GF-D8 (cell line): ENCODE measurements at regions not wholly inside any gene's neighbourhood (a gene's known extent, or its start where the extent isn't known, plus 50 kb on each side); places are given as distances from the start of the nearest gene placed in this dataset.
"Not testable (repeated sequence)": the region's sequence is repeated elsewhere in the genome, so short reads cannot be mapped to it uniquely, and the experiment has no call there.

Experiments used
- DNase-seq: peaks from one replicate; lab custom pipeline; 2025; lab: John Stamatoyannopoulos, UW

- peak; percentile 5 for DNase-seq
Observed at GRCh38 chr6:53446151-53446550, 97.4 kb upstream of the ELOVL5 start.

- DNase-seq = no peak
Observed at GRCh38 chr6:53441761-53442160, 93.0 kb upstream of the ELOVL5 start.

- DNase-seq = no peak
Observed at GRCh38 chr6:53441035-53441493, 92.3 kb upstream of the ELOVL5 start.

GRCh38 chr6:53440336-53440945, 91.7 kb upstream of the ELOVL5 start:
- DNase-seq = no peak

- DNase-seq = no peak
Observed at GRCh38 chr6:53439556-53439955, 90.8 kb upstream of the ELOVL5 start.

GRCh38 chr6:53437557-53438202, 88.9 kb upstream of the ELOVL5 start:
- DNase-seq = peak; percentile 25

GRCh38 chr6:53436526-53437303, 88.0 kb upstream of the ELOVL5 start:
- DNase-seq = no peak

- no peak for DNase-seq
Observed at GRCh38 chr6:53433951-53434285, 85.2 kb upstream of the ELOVL5 start.

- no peak for DNase-seq
Observed at GRCh38 chr6:53433261-53433950, 84.7 kb upstream of the ELOVL5 start.

GRCh38 chr6:53432318-53433161, 83.8 kb upstream of the ELOVL5 start:
- DNase-seq = no peak

GRCh38 chr6:53431704-53432103, 83.0 kb upstream of the ELOVL5 start:
- DNase-seq = no peak

GRCh38 chr6:53429401-53429800, 80.7 kb upstream of the ELOVL5 start:
- DNase-seq = no peak

GRCh38 chr6:53428886-53429285, 80.1 kb upstream of the ELOVL5 start:
- DNase-seq = no peak

- no peak for DNase-seq
Observed at GRCh38 chr6:53426667-53427270, 78.0 kb upstream of the ELOVL5 start.

GRCh38 chr6:53426117-53426516, 77.4 kb upstream of the ELOVL5 start:
- no peak for DNase-seq

GRCh38 chr6:53424976-53425718, 76.4 kb upstream of the ELOVL5 start:
- DNase-seq = no peak

- peak; percentile 7 for DNase-seq
Observed at GRCh38 chr6:53424300-53424699, 75.5 kb upstream of the ELOVL5 start.

GRCh38 chr6:53423560-53423959, 74.8 kb upstream of the ELOVL5 start:
- DNase-seq = not testable (repeated sequence)

- DNase-seq = no peak
Observed at GRCh38 chr6:53419026-53419425, 70.3 kb upstream of the ELOVL5 start.

- DNase-seq = no peak
Observed at GRCh38 chr6:53418288-53418687, 69.5 kb upstream of the ELOVL5 start.

- DNase-seq = no peak
Observed at GRCh38 chr6:53417141-53417540, 68.4 kb upstream of the ELOVL5 start.
